ENCODE measurements at regions not wholly inside any gene's neighbourhood (a gene's known extent, or its start where the extent isn't known, plus 50 kb on each side); places are given as distances from the start of the nearest gene placed in this dataset.
"Not testable (repeated sequence)": the region's sequence is repeated elsewhere in the genome, so short reads cannot be mapped to it uniquely, and the experiment has no call there.

DNA sequence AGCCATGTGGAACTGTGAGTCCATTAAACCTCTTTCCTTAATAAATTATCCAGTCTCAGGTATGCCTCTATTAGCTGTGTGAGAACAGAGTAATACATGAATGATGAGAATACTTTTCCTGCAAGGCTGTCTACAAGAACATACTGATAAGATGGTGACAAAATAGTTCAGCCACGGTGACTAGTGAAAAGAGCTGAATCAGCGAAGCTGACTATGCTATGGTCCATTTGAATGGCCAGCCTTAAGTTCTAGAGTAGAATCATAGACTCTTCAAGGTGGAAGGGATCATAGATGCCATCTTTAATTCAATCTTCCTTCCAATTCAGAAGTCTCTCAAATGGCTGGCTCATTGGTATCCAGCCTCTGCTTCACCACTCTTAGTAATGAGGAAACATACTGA, 163.3 kb downstream of the SPANXN1 start (continued):
- TF ChIP-seq, protein P1, sequence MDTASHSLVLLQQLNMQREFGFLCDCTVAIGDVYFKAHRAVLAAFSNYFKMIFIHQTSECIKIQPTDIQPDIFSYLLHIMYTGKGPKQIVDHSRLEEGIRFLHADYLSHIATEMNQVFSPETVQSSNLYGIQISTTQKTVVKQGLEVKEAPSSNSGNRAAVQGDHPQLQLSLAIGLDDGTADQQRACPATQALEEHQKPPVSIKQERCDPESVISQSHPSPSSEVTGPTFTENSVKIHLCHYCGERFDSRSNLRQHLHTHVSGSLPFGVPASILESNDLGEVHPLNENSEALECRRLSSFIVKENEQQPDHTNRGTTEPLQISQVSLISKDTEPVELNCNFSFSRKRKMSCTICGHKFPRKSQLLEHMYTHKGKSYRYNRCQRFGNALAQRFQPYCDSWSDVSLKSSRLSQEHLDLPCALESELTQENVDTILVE (CRISPR knock-in tag; IDR thresholded peaks at IDR 0.05), result no peak

DNA sequence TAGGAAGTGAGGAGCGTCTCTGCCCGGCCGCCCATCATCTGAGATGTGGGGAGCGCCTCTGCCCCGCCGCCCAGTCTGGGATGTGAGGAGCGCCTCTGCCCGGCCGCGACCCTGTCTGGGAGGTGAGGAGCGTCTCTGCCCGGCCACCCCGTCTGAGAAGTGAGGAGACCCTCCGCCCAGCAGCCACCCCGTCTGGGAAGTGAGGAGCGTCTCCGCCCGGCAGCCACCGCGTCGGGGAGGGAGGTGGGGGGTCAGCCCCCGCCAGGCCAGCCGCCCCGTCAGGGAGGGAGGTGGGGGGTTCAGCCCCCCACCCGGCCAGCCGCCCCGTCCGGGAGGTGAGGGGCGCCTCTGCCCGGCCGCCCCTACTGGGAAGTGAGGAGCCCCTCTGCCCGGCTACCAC, 188.9 kb downstream of the SPANXN1 start:
- H3K4me1 ChIP-seq (ENCODE audit: insufficient read depth, low read length); H3K27me3 ChIP-seq (ENCODE audit: control insufficient read depth in 1 of 2, insufficient read depth in 2 of 2, low read length in 2 of 2); H3K4me3 ChIP-seq (replicated peaks in 1 of 3; ENCODE audit: insufficient read depth in 1 of 3, low read depth in 2 of 3, low read length in 3 of 3); DNase-seq (ENCODE audit: low spot score); CTCF ChIA-PET (ENCODE audit: low intra/inter-chr PET ratio, low total read pairs); intact Hi-C loops (cut with micrococcal nuclease; ENCODE audit: unreplicated experiment); H2AFZ ChIP-seq (ENCODE audit: low read length); H3K4me2 ChIP-seq (ENCODE audit: low read depth, low read length); FAIRE-seq; H3K79me2 ChIP-seq (ENCODE audit: insufficient read depth, low read length); H3K27ac ChIP-seq (ENCODE audit: extremely low read length, insufficient read depth, low read length); POLR2A ChIA-PET; H3K36me3 ChIP-seq (replicated peaks in 1 of 2; ENCODE audit: control insufficient read depth in 1 of 2, insufficient read depth in 2 of 2, low read length in 2 of 2); in situ Hi-C loops (cut with HindIII; ENCODE audit: extremely low pct_ligation_motif_present, low pct_unique_long_range_greater_than_20kb); H3K9ac ChIP-seq (ENCODE audit: insufficient read depth, low read depth, low read length); H4K20me1 ChIP-seq (ENCODE audit: insufficient read depth, low read length); ATAC-seq; BruUV-seq (replicated peaks): not testable (repeated sequence)
- peaks cover 11% of the 10 kb centered on the region for H3K9me3 ChIP-seq (ENCODE audit: low read length)
- no CpG with 5 or more reads among the region's 32 CpGs for WGBS (ENCODE audit: low lambda C conversion rate)

DNA sequence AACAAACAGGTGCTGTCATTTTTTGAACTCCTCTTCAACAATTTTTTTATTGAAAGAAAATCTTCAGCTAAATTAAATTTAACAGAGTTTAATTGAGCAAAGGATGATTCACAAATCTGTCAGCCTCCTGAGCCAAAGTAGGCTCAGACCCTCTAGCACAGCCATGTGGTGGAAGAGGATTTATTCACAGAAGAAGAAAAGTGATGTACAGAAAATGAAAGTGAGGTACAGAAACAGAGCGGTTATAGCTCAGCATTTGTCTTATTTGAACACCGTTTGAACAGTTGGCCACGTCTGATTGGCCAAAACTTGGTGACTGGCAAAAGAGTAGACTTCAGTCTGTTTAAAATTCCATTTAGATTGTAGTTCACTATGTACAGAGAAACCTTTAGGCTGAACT, 217.3 kb downstream of the SPANXN1 start:
- Histone ChIP-seq H3K4me3 (replicated peaks in 1 of 3; ENCODE audit: insufficient read depth in 1 of 3, low read depth in 2 of 3, low read length in 3 of 3) (no peak overlapping the region), H3K4me1 (ENCODE audit: insufficient read depth, low read length) (no peaks in the 10 kb centered on the region), H3K4me2 (ENCODE audit: low read depth, low read length) (no peak overlapping the region), H3K9me3 (ENCODE audit: low read length) (peaks cover 30% of the 10 kb centered on the region), H3K36me3 (replicated peaks in 1 of 2; ENCODE audit: control insufficient read depth in 1 of 2, insufficient read depth in 2 of 2, low read length in 2 of 2) (no peaks in the 10 kb centered on the region), H3K9ac (ENCODE audit: insufficient read depth, low read depth, low read length) (no peak overlapping the region), H4K20me1 (ENCODE audit: insufficient read depth, low read length) (no peaks in the 10 kb centered on the region), H3K27ac (ENCODE audit: extremely low read length, insufficient read depth, low read length) (no peak overlapping the region), H3K79me2 (ENCODE audit: insufficient read depth, low read length) (no peaks in the 10 kb centered on the region), H3K27me3 (ENCODE audit: control insufficient read depth in 1 of 2, insufficient read depth in 2 of 2, low read length in 2 of 2) (no peaks in the 10 kb centered on the region), H2AFZ (ENCODE audit: low read length) (no peak overlapping the region)
- CTCF ChIA-PET (ENCODE audit: low intra/inter-chr PET ratio, low total read pairs), result no interaction called here
- POLR2A ChIA-PET, result no interaction called here
- in situ Hi-C loops (cut with HindIII; ENCODE audit: extremely low pct_ligation_motif_present, low pct_unique_long_range_greater_than_20kb) (no loop called here), intact Hi-C loops (cut with micrococcal nuclease; ENCODE audit: unreplicated experiment) (no loop called here)
- DNase-seq (ENCODE audit: low spot score), result no peak
- TF ChIP-seq, protein P1 (CRISPR knock-in tag; IDR thresholded peaks at IDR 0.05), result no peak
- TF ChIP-seq NFYC (CRISPR knock-in tag; IDR thresholded peaks at IDR 0.05) (no peak), ZSCAN21 (CRISPR knock-in tag; IDR thresholded peaks at IDR 0.05; ENCODE audit: borderline replicate concordance) (no peak), KLF16 (CRISPR knock-in tag; IDR thresholded peaks at IDR 0.05) (no peak), MIER2 (CRISPR knock-in tag; IDR thresholded peaks at IDR 0.05) (no peak), ZNF549 (CRISPR knock-in tag; IDR thresholded peaks at IDR 0.05) (no peak), ZNF235 (CRISPR knock-in tag; IDR thresholded peaks at IDR 0.05; ENCODE audit: borderline replicate concordance) (no peak), SMARCE1 (IDR thresholded peaks at IDR 0.05; ENCODE audit: borderline replicate concordance) (no peak), ZKSCAN1 (IDR thresholded peaks at IDR 0.05; ENCODE audit: low read length) (no peak), ZBTB20 (CRISPR knock-in tag; IDR thresholded peaks at IDR 0.05; ENCODE audit: borderline replicate concordance, low read depth) (no peak), ZNF841 (CRISPR knock-in tag; IDR thresholded peaks at IDR 0.05; ENCODE audit: borderline replicate concordance) (no peak), PAF1 (CRISPR knock-in tag; IDR thresholded peaks at IDR 0.05) (no peak), MEIS1 (CRISPR knock-in tag; IDR thresholded peaks at IDR 0.05; ENCODE audit: borderline replicate concordance) (no peak)
- TF ChIP-seq, protein P2, sequence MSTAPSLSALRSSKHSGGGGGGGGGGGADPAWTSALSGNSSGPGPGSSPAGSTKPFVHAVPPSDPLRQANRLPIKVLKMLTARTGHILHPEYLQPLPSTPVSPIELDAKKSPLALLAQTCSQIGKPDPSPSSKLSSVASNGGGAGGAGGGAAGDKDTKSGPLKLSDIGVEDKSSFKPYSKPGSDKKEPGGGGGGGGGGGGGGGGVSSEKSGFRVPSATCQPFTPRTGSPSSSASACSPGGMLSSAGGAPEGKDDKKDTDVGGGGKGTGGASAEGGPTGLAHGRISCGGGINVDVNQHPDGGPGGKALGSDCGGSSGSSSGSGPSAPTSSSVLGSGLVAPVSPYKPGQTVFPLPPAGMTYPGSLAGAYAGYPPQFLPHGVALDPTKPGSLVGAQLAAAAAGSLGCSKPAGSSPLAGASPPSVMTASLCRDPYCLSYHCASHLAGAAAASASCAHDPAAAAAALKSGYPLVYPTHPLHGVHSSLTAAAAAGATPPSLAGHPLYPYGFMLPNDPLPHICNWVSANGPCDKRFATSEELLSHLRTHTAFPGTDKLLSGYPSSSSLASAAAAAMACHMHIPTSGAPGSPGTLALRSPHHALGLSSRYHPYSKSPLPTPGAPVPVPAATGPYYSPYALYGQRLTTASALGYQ (CRISPR knock-in tag; IDR thresholded peaks at IDR 0.05), result no peak
- WGBS (ENCODE audit: low lambda C conversion rate), result 0% methylated on average over 3 of the region's 3 CpGs
- no TSS peak for BruUV-seq (replicated peaks)
- ATAC-seq, result no peak
- no peak for FAIRE-seq

Measured in HepG2 (cell line).